Umbilical cord (tissue), 1 donor: ENCODE measurements at regions not wholly inside any gene's neighbourhood (a gene's known extent, or its start where the extent isn't known, plus 50 kb on each side); places are given as distances from the start of the nearest gene placed in this dataset.
"Not testable (repeated sequence)": the region's sequence is repeated elsewhere in the genome, so short reads cannot be mapped to it uniquely, and the experiment has no call there.

Experiments
- DNase-seq: peaks from one replicate; pipeline ENCODE4 v3.0.0-alpha.2; 2015; ENCODE audit warnings: low spot score

DNA sequence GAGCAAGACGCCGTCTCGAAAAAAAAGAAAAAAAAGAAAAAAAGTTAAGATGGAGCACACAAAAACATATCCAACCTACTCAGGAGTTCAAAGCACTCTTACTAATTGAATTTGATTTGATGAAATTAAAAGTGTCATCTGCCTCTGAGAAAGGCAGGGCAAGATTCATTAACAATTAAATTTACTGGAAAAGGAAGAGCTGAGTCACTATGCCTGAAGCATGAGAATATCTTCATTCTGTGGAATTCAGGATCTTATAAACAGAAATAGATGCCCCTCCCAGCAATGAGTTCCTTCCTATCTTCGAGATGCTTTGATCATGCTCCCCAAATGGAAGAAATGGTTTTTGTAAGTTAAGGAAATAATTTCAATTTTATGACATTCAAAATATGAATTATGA, 61.0 kb upstream of the ST3GAL6 start:
- DNase-seq: no peak

- no peak for DNase-seq
These were observed 57.9 kb upstream of the ST3GAL6 start for GRCh38 chr3:98705212-98705611.

- no peak for DNase-seq
These were observed 57.4 kb upstream of the ST3GAL6 start for GRCh38 chr3:98705694-98706093.

GRCh38 chr3:98708681-98709080, 54.5 kb upstream of the ST3GAL6 start:
- DNase-seq: peak; percentile 54

DNA sequence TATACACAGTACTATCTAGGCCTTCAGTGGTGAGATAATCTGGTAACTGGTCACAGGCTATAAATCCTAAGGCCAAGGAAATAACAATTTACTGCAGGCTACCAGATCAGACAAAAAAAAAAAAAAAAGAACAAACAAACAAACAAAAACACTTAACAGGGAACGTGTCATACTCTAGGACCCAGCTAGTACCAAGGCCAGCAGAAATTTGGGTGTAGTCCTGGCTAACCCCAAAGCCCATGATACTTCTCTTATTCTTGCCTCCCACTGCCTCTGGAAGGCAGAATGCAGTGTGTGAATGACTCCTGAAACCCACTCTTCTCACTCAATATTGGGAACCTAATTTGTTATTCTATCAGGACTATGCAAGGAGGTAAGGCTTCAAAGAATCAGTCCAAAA, 53.7 kb upstream of the ST3GAL6 start:
- DNase-seq: no peak

GRCh38 chr3:98710067-98710659, 53.0 kb upstream of the ST3GAL6 start:
- DNase-seq: no peak

GRCh38 chr3:98711426-98711825, 51.7 kb upstream of the ST3GAL6 start:
- DNase-seq: no peak

- no peak for DNase-seq
These were observed 50.4 kb upstream of the ST3GAL6 start for GRCh38 chr3:98712726-98713125.

DNA sequence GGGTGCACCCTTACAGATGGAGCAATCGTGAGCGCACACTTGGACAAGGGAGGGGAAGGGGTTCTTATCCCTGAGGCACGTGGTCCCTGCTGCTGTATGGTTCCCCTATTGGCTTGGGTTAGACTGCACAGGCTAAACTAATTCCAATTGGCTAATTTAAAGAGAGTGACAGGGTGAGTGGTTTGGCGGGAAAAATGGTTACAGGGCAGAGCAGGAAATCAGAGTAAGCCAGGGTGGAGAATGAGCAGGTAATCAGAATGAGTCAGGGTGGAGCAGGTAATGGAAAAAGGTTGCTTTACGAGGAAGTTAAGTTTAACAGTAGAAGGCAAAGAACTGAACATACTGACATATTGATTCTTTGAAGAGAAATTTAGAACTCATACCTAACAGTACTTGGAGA, 49.8 kb upstream of the ST3GAL6 start:
- DNase-seq: not testable (repeated sequence)
